NCI-H2029 (cell line): ENCODE measurements at regions not wholly inside any gene's neighbourhood (a gene's known extent, or its start where the extent isn't known, plus 50 kb on each side); places are given as distances from the start of the nearest gene placed in this dataset.
A peak's percentile ranks its signal among the peaks of the same experiment; 100 is the strongest.
"Not testable (repeated sequence)": the region's sequence is repeated elsewhere in the genome, so short reads cannot be mapped to it uniquely, and the experiment has no call there.

ENCODE experiments used
- DNase-seq: peaks from one replicate; lab custom pipeline; 2025; lab: John Stamatoyannopoulos, UW

- DNase-seq = no peak
Measured at GRCh38 chr10:3265088-3265487, 92.5 kb upstream of the PITRM1 start.

GRCh38 chr10:3264161-3264761, 91.7 kb upstream of the PITRM1 start:
- no peak for DNase-seq

GRCh38 chr10:3263747-3264146, 91.2 kb upstream of the PITRM1 start:
- DNase-seq = no peak

GRCh38 chr10:3263082-3263481, 90.5 kb upstream of the PITRM1 start:
- DNase-seq = no peak

GRCh38 chr10:3261921-3262320, 89.3 kb upstream of the PITRM1 start:
- no peak for DNase-seq

- DNase-seq = no peak
Measured at GRCh38 chr10:3260066-3260834, 87.7 kb upstream of the PITRM1 start.

GRCh38 chr10:3259499-3259898, 86.9 kb upstream of the PITRM1 start:
- no peak for DNase-seq

- DNase-seq = no peak
Measured at GRCh38 chr10:3258394-3258793, 85.8 kb upstream of the PITRM1 start.

- DNase-seq = no peak
Measured at GRCh38 chr10:3255616-3256015, 83.0 kb upstream of the PITRM1 start.

GRCh38 chr10:3255075-3255474, 82.5 kb upstream of the PITRM1 start:
- no peak for DNase-seq

- DNase-seq = not testable (repeated sequence)
Measured at GRCh38 chr10:3253974-3254373, 81.4 kb upstream of the PITRM1 start.

- DNase-seq = no peak
Measured at GRCh38 chr10:3251172-3251571, 78.6 kb upstream of the PITRM1 start.

GRCh38 chr10:3249307-3249889, 76.8 kb upstream of the PITRM1 start:
- no peak for DNase-seq

GRCh38 chr10:3248526-3249306, 76.1 kb upstream of the PITRM1 start:
- no peak for DNase-seq

- DNase-seq = no peak
Measured at GRCh38 chr10:3245395-3245794, 72.8 kb upstream of the PITRM1 start.

GRCh38 chr10:3241967-3242650, 69.5 kb upstream of the PITRM1 start:
- DNase-seq = no peak

- DNase-seq = no peak
Measured at GRCh38 chr10:3241274-3241921, 68.8 kb upstream of the PITRM1 start.

GRCh38 chr10:3239920-3240894, 67.6 kb upstream of the PITRM1 start:
- no peak for DNase-seq

- peak; percentile 10 for DNase-seq
Measured at GRCh38 chr10:3239066-3239919, 66.7 kb upstream of the PITRM1 start.
